ENCODE measurements at regions not wholly inside any gene's neighbourhood (a gene's known extent, or its start where the extent isn't known, plus 50 kb on each side); places are given as distances from the start of the nearest gene placed in this dataset.

DNA sequence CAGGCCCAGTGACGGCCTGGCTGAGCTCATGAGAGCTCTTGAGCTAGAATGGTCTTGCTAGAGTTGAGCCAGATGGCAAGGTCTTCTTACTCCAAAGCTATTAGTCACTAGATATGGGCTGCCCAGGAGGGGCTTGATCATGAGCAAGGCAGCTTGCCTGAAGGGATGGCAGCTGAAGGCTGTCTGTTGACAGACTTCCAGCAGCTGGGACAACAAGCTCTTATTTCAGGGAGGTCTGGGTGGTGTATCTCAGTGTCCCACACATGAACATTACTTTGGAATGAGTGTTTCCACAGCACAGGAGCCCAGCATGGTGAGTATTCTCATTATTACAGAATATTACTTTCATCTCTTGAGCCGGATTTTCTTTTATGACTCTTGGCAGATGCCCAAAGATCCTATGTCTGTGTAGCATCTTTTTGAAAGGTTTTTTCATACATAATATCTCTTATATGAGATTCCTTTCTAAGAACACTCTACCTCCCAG, 414.1 kb downstream of the ARHGEF28 start:
- DNase-seq = no peak

DNA sequence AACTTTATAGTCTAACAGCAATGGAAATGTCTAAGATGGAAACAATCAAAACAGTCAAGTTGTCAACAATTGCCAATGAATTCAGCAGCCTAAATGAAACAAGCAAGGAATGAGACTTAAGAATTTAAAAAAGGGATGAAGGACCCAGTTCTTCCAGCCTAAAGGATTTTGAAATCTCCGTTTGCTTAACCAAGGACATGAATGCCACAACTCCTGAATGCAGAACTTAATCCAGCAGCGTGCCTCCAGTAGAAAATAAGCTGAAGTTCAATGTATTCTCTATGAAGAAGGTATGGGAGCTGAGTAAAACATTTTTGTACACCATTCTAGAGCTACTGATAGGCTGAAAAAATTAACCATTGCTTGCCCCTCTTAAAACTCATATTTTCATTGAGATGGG, 411.3 kb downstream of the ARHGEF28 start:
- no peak for DNase-seq

DNA sequence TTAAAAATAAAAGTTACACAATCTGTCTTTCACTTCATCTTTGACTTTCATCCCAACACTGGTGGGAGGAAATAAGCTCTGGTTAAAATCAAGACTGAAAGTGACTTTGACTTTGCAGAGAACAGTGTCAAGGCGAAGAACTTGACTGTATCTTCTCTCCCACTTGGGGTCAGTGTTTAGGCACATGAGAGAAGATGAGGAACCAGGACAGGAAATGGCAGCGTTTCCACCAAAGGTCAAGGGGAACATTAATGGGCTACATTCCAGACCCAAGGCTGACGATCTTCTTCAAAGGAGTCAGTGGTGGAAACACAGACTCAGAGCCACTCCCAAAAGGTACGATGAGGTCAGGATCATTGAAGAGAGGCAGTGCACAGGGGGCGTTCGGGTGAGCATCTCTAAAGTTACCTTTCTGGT, 409.5 kb downstream of the ARHGEF28 start:
- DNase-seq = peak in 3 of 51 donors; percentile 4 to 38 (median 13)

DNA sequence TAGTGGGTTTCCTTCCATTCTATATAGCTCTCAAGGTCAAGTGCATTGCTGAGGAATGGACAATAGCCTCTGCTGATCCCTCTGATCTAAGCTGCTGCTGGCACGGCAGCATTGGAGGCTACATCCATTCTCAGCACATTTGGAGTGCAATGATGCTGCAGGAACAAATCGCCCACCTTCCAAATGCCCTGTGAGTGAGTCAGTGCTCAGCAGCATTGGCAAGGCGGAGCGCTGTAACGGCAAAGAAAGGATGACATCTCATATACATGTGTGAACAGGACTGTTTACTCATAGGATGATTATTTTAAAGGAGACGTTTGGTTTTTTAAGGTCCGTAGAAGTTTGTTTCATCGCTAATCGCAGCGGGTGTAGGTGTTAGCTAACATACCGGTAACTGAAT, 408.7 kb downstream of the ARHGEF28 start:
- peak in 2 of 51 donors; percentile 38 to 56 for DNase-seq

DNA sequence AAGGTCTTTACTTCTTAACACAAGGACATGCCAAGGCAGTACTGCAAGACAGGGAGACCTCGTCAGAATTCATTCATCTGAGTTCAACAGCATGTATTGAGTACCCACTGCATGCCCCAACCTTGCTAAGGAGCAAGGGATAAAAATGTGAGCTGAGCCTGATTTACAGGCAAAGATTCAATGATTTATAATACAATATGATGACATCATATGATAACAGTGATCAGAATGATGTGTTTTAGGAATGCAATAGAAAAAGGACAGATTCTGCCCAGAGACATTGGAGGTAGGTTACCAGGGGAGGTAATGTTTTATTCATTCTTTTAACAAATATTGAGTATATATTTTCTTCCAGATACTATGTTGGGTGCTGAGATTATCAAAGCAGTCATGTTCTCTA, 406.6 kb downstream of the ARHGEF28 start:
- no peak for DNase-seq

DNA sequence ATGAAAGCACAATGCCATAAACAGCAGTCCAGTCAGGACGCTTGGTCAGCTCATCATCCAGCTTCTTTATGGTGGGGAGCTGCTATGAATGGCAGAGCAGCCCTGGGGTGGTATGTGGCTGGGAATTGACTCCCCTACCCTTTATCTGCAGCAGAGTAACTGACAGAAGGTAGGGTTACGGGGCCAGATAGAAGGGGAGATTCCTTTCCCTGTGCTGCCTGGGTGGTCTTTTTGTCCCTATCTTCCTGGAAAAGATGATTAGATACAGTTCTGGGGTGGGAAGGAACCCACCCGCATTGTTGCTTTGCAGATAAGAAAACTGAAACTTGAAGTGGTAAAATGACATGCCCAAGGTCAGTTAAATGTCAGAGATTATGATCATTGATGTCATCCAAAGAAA, 405.5 kb downstream of the ARHGEF28 start:
- DNase-seq = no peak

DNA sequence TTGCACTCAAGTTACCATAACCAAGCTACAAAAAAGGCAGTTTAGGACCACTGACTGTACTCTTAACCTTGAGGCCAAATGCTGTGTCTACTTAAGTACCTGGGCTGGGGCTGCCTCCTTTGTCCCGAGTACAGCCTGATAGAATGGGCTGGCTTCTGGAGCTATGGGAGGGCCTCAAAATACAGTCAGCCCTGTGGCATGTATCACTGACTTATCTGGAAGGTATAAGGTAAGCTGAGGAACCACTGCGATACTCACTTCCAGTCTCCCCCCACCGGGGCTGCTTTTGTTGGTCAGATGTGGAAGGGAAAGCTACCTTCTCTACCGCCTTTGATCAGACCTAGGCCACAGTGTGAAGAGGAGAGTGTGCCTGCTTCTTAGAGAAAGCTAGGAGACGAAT, 404.8 kb downstream of the ARHGEF28 start:
- no peak for DNase-seq

DNA sequence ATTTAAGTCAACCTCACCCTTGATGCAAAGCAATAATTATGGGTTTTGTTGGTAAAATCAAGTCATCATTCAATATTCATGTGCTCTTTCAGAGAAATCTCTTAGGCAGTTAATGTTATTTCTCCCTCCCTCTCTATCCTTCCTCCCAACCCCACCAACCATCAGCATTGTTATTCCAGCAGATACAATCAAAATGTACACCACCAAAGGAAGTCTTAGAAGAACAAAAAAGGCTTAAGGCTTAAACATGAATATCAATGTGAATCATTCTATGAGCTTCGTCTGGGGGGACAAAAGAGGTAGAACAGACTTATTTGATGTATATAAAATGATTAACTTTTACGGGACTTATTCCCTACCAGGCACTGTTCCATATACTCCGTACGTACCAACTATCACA, 404.4 kb downstream of the ARHGEF28 start:
- DNase-seq = no peak

DNA sequence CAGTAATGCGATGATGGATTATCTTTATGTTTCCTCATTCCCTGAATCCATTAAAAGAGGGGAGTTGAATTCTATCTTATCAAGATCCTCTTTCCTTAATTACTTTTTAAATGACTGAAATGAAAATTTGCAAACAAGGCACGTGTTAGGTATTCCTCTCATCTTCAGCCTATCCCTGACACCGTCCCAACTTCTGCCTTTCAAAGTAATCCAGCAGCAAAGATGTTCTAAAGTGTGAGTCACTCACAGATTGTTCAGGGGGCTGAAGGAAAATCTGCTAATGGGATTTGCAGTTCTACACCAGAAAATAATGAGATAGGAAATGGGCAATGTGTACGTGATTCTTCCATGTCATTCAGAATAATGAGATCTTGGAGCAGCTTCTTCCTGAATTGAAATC, 403.0 kb downstream of the ARHGEF28 start:
- no peak for DNase-seq

DNA sequence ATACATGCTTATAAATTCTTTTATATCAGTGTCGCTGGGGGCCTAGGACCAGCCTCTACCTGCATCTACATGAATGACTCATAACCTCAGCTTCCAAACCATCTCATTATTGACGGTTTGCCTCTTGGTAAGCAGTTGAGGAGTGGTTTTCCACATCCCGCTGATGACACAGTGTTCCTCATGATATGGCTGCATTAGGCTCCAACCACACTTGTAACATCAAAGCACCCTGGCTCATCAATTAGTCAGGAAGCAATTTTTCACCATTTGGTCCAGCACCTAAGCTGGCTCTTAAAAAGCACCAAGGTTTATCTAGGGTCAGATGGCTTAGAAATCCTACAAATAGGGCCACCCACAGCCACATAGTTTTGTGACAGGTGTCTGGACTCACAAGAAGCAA, 402.4 kb downstream of the ARHGEF28 start:
- no peak for DNase-seq

DNA sequence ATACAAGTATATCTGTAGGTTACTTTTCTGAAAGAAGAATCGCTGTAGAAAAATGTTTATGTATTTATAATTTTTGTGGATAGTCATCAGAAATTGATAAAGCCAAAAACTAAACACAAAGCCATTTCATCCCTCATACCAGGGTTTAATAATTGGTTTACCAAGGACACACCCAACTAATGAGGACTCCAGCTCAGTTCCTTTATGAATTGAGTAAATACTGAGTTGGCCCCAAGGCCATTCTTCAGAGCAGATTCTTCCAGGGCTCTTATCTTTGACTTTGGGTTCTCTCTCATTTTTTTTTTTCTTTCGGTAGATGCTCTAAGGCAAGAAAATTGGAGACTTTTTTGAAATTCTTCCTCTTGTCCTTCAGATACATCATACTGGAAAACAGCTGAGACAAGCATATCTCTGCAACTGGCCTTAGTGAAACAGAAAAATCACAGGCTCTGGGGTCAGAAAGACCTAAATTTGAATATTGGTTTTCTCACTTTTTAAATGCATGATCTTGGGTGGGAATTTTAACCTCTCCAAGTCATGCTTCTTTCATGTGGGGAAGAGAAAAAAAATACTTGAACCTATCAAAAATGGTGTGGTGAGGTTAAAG, 401.8 kb downstream of the ARHGEF28 start:
- DNase-seq = no peak

DNA sequence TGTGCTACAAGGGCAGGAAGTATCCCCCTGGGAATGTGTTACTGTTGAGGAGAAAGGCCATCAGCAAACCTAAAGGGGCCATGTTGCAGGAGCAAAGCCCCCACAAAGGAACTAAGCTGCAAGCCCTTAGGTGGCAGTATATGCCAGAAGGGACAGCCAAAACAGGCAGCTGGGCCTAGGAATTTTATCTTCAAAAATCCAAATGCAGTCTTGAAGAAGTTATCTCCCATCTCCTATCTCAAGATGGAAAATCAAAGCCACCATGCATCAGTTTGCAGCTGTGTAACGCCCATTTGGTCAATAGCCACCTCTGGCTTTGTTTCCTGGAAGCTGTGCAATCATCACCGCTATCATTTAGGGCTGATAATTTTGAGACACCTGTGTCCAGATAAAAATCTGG, 400.3 kb downstream of the ARHGEF28 start:
- DNase-seq = no peak

DNA sequence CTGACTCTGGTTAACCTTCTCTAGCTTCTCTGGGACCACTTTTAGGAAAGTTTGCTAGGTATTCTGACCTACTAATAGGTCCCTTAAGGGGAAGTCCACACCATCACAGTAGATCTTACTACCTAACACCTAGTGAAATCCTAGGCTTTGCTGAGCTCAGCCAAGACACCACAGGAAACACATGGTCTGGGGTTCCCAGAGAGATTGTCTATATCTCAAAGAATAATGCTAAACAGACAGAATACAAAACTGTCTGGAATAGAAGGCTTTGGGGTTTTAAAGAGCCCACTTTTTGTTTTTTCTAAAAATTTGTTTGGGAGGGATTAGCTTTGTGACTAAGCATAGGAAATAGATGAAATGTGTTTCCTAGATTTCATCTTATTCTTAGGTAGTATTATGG, 395.1 kb downstream of the ARHGEF28 start:
- DNase-seq = no peak

DNA sequence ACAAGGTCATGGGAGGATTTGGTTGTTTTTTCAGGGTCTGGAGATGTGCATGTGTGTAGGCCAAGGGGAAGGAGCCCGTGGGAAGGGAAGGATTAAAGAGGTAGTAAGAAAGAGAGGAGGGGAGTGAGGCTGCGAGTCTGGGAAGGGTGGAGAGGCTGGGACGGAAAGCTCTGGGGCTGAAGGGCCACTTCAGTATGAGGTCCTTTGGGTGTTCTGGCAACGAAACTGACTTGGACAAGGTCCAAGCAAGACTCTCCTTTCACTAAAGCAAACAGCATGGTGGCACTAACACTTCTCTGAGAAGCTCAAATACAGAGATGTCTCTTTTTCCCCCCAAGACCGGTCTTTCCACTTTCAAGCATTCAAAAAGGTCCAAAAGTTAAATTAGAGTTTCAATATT, 394.5 kb downstream of the ARHGEF28 start:
- no peak for DNase-seq

DNA sequence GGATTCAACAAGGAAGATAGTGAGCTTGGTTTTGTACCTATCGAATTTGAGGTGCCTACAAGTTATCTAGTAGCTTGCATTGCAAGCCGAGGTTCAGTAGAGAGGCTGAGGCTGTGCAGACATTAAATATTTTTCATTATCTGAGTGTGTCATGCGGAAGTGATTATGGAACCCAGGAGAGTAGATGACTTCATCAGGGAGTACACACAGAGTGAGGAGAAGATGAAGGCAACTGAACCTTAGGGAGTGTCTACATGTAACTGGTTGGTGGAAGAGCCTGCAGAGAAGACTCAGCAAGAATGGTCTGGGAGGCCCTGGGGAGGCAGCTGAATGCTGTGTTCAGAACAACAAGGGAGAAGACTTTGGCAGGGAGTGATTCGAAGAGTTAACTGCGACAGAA, 393.9 kb downstream of the ARHGEF28 start:
- DNase-seq = no peak

DNA sequence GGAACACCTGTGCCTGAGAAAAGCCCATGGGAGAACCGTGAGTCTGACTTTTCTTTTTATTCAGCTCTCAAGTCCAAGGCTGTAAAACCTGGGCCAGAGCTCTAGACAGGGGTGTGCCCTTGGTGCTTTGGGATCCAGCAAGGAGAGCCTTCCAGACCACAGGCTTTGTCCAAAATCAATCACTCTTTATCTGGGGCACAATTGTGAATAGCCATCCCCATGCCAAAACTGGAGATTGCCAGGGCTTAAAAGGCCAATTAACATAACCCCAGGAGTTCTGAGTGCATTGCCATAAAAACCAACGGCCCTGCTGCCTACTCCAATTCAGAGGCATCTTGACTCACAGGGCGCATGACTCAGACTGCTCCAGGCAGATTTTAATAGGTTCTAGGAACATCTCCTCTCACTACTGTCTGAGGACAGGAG, 391.8 kb downstream of the ARHGEF28 start:
- DNase-seq = peak in 17 of 51 donors; percentile 3 to 58 (median 15)

DNA sequence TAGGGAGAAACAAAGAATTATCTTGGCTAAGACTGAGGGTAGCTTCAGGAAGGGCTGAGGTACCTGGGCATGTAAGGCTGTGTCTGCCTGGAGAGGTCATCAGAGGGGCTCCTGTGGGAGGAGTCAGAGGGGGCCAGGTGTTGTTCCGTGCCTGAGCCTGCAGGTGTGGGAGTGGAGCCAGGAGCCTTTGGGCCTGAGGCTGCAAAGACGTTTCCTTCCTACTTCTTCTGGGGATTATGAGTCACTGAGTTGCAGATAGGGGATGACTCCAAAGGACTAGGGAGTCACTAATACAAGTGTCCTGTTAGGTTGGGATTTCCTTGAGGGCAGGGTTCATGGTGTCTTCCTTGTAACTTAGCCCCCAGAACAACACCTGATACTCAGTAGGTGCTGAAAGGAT, 391.1 kb downstream of the ARHGEF28 start:
- DNase-seq = no peak

DNA sequence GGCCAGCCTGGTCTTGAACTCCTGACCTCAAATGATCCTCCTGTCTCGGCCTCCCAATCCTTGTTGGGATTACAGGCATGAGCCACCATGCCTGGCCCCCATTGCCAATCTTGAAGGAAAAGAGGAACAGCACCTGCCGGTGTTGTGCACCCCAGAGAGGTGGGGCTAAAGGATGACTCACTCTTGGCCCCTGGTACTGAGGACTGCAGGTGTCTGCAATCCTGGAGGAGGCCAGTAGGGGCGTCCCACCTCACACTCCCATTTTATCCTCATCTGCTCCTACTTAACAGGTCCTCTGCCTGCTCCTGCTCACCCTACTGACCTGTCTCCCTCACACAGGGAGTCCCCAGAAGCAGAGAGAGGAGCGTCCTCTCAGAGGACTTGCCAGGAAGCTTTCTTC, 390.4 kb downstream of the ARHGEF28 start:
- no peak for DNase-seq

DNA sequence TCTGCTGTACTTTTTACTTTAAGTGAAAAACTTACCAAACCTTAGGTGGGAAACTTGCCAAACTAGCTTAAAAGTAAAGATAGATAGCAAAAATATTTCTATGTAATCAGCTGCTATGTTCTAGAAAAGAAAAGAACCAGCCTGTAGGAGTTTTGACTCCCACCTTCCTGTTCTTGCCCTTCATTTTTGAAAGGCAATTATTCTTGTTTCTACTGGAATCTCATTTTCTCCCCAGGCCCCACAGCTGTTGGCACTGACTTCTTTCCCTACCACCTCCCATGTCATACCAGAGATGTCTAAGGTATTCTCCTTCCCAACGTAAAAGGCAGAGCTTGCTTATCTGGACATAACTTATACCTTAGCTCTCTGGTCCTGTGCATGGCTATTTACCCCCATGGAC, 389.7 kb downstream of the ARHGEF28 start:
- DNase-seq = peak in 1 of 51 donors; percentile 43

DNA sequence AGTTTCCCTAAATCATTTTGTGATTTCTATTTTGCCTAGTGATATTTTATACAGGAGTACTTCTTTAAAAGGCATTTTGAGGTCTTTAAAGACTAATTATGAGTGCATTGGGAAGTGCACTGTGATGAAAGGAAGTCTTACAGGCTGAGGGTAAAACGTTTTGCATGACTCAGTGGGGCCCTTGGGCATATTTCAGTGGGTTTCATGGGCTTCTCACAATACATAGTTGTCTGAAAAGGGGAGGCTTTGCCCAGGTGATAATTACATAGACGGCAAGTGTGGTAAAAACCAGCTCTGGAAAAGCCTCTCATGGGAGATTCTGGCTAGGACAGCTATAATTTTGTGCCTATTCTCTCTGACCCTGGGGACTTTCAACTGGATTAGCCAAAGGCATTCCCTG, 387.2 kb downstream of the ARHGEF28 start:
- DNase-seq = no peak

DNA sequence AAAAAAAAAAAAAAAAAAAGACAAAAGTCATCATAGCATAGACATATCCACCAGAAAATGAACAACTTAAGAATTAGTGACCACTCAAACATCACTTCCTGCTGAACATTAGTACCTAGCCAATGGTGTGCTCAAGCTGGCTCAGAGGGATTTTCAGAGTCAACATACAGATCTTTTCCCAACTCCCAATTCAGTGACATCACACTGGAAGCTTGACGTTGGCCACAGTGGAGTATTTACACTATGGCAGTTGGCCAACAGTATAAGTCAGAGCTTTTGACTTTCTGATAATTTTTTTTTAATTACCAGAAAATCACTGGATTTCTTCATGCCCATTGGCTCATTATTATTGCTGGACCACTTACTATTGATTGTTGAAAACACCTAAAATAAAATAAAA, 383.5 kb downstream of the ARHGEF28 start:
- no peak for DNase-seq

DNA sequence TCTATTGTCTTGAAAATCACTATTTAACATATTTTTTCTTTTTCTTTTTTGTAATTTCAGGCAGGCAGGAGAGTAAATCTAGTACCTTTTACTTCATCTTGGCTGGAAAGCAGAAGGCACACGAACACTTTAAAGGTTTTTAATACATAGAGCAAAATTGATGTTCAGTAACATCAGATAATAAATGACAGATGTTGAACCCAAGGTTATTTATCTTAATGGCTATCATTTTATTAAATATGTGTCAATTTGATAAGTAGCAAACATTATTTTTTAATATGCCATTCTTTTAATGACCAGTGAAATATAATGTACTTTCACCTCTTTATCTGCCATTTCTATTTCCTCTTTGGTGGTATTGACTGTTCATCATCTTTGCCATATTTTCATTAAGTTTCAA, 381.2 kb downstream of the ARHGEF28 start:
- no peak for DNase-seq

DNA sequence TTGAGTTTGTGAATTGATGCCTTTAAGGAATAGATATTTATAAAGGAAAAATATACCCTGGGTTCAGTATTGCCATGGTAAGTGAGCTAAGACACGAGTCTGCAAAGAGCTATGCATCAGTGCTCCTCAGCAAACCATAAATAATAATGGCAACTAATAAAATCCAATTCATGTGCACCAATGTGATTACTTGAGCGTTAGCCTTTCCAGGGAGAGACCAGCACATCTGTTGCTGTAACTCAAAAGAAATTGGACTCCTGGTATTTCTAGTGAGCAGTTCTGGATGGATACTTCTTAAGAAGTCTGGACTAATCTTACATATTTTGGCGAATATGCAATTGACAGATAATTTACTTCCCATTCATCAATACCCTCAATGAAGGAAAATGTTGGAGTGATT, 373.3 kb downstream of the ARHGEF28 start:
- no peak for DNase-seq

DNA sequence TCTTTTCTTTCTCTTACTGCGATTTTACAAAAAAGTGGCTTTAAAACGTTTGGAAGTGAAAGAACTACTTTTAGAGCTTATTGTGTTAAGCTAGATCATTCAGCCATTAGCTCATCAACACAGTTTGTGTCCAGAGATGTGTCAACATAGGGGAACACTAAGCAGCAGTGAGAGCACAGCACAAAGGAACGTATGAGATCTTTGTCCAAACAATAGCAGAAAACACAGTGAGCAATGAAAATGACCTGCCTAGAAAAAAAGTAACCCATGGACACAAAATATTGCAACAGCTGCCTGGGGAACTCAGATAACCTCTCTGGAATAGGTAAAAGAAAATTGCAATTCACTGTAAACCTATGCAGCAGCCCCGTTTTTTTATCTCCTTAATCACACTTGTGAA, 372.5 kb downstream of the ARHGEF28 start:
- DNase-seq = no peak

Measured in hypothalamus (tissue), 51 donors.